Central memory CD8-positive, alpha-beta T cell (primary cell): ENCODE measurements at regions not wholly inside any gene's neighbourhood (a gene's known extent, or its start where the extent isn't known, plus 50 kb on each side); places are given as distances from the start of the nearest gene placed in this dataset.
A peak's percentile ranks its signal among the peaks of the same experiment; 100 is the strongest.

Source experiments
- ATAC-seq: fragments of 150-1000 bp; cut with Tn5 transposase; replicated peaks from 2 replicates; pipeline ENCODE4 v1.10.0; 2022; ENCODE audit warnings: mild to moderate bottlenecking, moderate FRiP score, moderate number of reproducible peaks; ENCODE audit not compliant: poor library complexity, severe bottlenecking; ENCODE audit errors: extremely low read depth
- DNase-seq, 2 donors: peaks; one replicate each; pipeline ENCODE4 v3.0.0; 2021; ENCODE audit warnings: low spot score in 2 of 2
- H3K27ac Mint-ChIP-seq: one replicate; pipeline ENCODE4 v1.8.0; 2022; ENCODE audit warnings: low read depth, mild to moderate bottlenecking, moderate library complexity, mixed read lengths
- H3K27me3 Mint-ChIP-seq: one replicate; pipeline ENCODE4 v1.8.0; 2022; ENCODE audit warnings: mixed read lengths
- H3K36me3 Mint-ChIP-seq: one replicate; pipeline ENCODE4 v1.8.0; 2022; ENCODE audit warnings: mild to moderate bottlenecking, moderate library complexity, mixed read lengths; ENCODE audit not compliant: insufficient read depth
- H3K4me1 Mint-ChIP-seq: one replicate; pipeline ENCODE4 v1.8.0; 2022; ENCODE audit warnings: mixed read lengths
- H3K4me3 Mint-ChIP-seq: one replicate; pipeline ENCODE4 v1.8.0; 2022; ENCODE audit warnings: mild to moderate bottlenecking, moderate library complexity, mixed read lengths
- H3K9me3 Mint-ChIP-seq: one replicate; pipeline ENCODE4 v1.8.0; 2022; ENCODE audit warnings: mixed read lengths

DNA sequence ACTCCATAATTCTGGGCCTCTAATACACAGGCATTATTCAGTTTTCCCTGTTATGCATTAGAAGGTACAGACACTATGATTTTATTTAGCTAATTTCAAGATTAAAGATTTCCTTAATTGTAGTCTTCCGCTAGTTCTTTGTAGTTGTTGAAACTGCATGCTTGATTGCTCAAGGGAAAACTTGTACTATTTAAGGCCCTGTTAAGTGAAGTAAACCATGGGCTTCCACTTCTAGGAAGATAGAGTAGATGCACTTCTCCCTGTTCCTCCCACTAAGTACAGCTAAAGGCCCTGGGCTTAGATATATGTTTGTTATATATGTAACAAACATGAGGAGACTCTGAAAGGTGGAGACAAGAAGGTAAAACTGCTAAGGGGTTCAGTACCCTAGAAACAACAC lies 215.8 kb upstream of the LEF1 start:
- no peaks in the 10 kb centered on the region for H3K9me3 Mint-ChIP-seq
- no peaks in the 10 kb centered on the region for H3K4me1 Mint-ChIP-seq
- peaks cover 14% of the 10 kb centered on the region for H3K27me3 Mint-ChIP-seq
- DNase-seq (no peak), ATAC-seq (no peak)
- H3K27ac Mint-ChIP-seq: no peak overlapping the region
- H3K36me3 Mint-ChIP-seq: no peaks in the 10 kb centered on the region
- no peak overlapping the region for H3K4me3 Mint-ChIP-seq

GRCh38 chr4:108383157-108383556 lies 214.4 kb upstream of the LEF1 start:
- no peak for DNase-seq
- no peak overlapping the region for H3K4me3 Mint-ChIP-seq
- peaks cover 17% of the 10 kb centered on the region for H3K27me3 Mint-ChIP-seq
- H3K9me3 Mint-ChIP-seq: no peaks in the 10 kb centered on the region
- no peaks in the 10 kb centered on the region for H3K4me1 Mint-ChIP-seq
- H3K27ac Mint-ChIP-seq: no peak overlapping the region
- H3K36me3 Mint-ChIP-seq: no peaks in the 10 kb centered on the region
- no peak for ATAC-seq

GRCh38 chr4:108382751-108383150 lies 214.0 kb upstream of the LEF1 start:
- no peak overlapping the region for H3K4me3 Mint-ChIP-seq
- H3K9me3 Mint-ChIP-seq: no peaks in the 10 kb centered on the region
- no peaks in the 10 kb centered on the region for H3K36me3 Mint-ChIP-seq
- ATAC-seq (no peak), DNase-seq (no peak)
- no peak overlapping the region for H3K27ac Mint-ChIP-seq
- H3K27me3 Mint-ChIP-seq: peaks cover 21% of the 10 kb centered on the region
- H3K4me1 Mint-ChIP-seq: no peaks in the 10 kb centered on the region

DNA sequence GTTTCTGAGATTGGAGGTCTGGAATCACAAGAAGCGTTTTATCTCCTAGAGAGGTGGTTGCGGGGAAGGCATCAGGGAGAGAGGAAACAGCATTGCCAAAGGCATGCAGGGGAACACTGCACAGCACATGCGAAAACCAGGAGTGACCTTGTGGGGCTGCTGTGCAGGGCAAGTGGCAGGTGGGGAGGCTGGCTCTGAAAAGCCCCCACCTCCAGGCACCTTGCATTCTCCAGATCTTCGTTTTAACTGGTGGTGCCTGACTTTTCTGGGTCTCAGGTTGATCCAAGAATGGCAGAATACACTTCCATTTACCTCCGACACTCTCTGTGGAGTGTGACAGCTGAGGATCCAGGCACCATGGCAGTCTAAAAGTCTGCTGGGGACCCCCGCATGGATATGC lies 209.4 kb upstream of the LEF1 start:
- no peak overlapping the region for H3K27ac Mint-ChIP-seq
- H3K4me1 Mint-ChIP-seq: no peaks in the 10 kb centered on the region
- no peaks in the 10 kb centered on the region for H3K36me3 Mint-ChIP-seq
- ATAC-seq (no peak), DNase-seq (no peak)
- no peak overlapping the region for H3K4me3 Mint-ChIP-seq
- H3K9me3 Mint-ChIP-seq: no peaks in the 10 kb centered on the region
- H3K27me3 Mint-ChIP-seq: peaks cover 27% of the 10 kb centered on the region

DNA sequence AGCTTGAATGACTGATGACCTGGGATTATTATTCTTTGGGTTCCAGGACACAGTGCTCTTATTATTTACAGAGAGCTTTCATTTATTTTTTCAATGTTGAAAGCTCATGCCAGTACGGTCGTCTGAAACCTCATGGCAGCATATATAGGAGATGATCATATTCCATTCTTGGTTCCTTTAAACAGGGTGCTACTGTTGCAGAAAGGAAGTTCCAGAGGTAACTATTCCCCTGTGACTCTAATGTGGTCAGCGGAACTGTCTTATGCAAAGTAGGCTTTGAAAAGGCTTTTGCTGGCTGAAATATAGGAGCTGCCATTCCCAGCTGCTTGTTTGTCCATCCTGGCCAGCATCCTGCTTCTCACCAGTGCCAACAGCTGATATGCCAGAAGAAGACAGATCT lies 208.3 kb upstream of the LEF1 start:
- ATAC-seq: no peak
- H3K9me3 Mint-ChIP-seq: no peaks in the 10 kb centered on the region
- H3K4me1 Mint-ChIP-seq: no peaks in the 10 kb centered on the region
- H3K27me3 Mint-ChIP-seq: peaks cover 34% of the 10 kb centered on the region
- DNase-seq: no peak
- H3K27ac Mint-ChIP-seq: no peak overlapping the region
- H3K36me3 Mint-ChIP-seq: no peaks in the 10 kb centered on the region
- H3K4me3 Mint-ChIP-seq: no peak overlapping the region

- no peaks in the 10 kb centered on the region for H3K9me3 Mint-ChIP-seq
- DNase-seq (no peak), ATAC-seq (no peak)
- H3K4me3 Mint-ChIP-seq: no peak overlapping the region
- H3K36me3 Mint-ChIP-seq: peaks cover 2% of the 10 kb centered on the region
- H3K4me1 Mint-ChIP-seq: peaks cover under 1% of the 10 kb centered on the region
- peaks cover 49% of the 10 kb centered on the region for H3K27me3 Mint-ChIP-seq
- no peak overlapping the region for H3K27ac Mint-ChIP-seq
Observed at GRCh38 chr4:108375434-108375833, 206.7 kb upstream of the LEF1 start.

- DNase-seq: no peak
- no peak overlapping the region for H3K27ac Mint-ChIP-seq
Observed at GRCh38 chr4:108372681-108373080, 203.9 kb upstream of the LEF1 start.

DNA sequence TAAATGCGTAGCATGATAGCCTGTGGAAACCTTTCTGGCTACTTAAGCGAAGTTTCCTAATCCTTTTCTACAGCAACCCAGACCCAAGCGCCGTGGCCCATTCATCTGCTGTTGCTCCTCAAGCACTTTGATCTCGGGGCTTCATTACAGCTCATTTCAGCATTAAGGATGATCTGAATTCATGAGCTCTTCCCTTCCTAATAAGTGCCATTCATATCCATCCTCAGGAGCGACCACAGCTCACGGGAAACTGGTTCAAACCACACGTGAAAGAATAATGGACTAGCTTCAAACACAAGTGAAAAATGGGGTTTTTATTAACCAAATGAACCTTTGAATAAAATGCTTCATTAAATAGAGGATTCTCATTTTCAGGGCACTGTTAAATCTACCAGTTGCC lies 202.6 kb upstream of the LEF1 start:
- ATAC-seq (no peak), DNase-seq (no peak)
- H3K9me3 Mint-ChIP-seq: no peaks in the 10 kb centered on the region
- peaks cover 62% of the 10 kb centered on the region for H3K27me3 Mint-ChIP-seq
- peaks cover 2% of the 10 kb centered on the region for H3K36me3 Mint-ChIP-seq
- H3K4me3 Mint-ChIP-seq: no peak overlapping the region
- H3K4me1 Mint-ChIP-seq: peaks cover 13% of the 10 kb centered on the region
- no peak overlapping the region for H3K27ac Mint-ChIP-seq

More at GRCh38 chr4:108372681-108373080, 203.9 kb upstream of the LEF1 start:
- Mint-ChIP-seq H3K4me1 (peaks cover 13% of the 10 kb centered on the region), H3K9me3 (no peaks in the 10 kb centered on the region), H3K36me3 (peaks cover 2% of the 10 kb centered on the region), H3K27me3 (peaks cover 68% of the 10 kb centered on the region), H3K4me3 (peak overlapping the region; percentile 14)
- peak; percentile 47 for ATAC-seq

DNA sequence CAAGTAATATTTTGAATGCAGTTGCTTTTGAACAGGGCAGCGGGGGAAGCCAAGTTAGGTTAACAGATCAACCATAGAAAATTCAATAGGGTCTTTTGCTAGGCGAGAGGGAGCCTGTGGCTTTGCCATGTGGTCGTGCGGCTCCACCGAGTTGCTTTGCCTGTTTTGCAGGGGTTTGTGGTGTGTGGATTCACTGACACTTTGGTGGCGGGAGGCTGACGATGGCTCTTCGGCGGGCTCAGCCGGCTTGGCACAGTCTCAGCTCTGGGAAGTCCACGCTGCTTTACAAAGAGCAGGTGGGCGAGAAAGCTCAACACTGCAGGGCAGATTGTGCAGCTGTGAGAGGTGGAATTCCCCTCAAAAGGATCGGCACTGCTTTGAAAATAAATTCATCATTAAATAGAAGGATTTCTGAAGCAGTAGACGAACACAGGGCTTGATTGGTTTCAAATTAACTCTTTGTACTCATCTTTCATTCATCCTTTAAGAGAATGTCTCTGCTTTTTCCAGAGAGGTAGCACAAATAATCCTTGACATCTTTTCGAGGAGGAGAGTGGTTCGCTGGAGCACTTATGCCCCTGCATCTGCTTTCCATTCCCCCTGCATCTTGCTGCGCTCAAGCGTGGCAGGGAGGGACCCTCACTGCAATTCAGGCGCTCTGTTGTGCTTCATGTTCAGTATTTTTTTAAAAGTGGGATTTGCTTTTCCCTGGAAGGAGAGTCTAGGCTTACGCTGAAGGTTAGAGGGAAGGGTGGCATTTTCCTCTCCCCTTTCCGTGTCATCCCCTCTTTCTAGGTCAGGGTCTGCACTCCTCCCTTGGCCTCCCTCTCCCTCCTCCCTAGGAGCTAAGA lies 201.8 kb upstream of the LEF1 start:
- no peak overlapping the region for H3K27ac Mint-ChIP-seq
- H3K9me3 Mint-ChIP-seq: no peaks in the 10 kb centered on the region
- ATAC-seq: peak; percentile 44
- H3K4me1 Mint-ChIP-seq: peaks cover 13% of the 10 kb centered on the region
- DNase-seq: no peak
- H3K27me3 Mint-ChIP-seq: peaks cover 62% of the 10 kb centered on the region
- H3K4me3 Mint-ChIP-seq: peak overlapping the region; percentile 49
- H3K36me3 Mint-ChIP-seq: peaks cover 2% of the 10 kb centered on the region

GRCh38 chr4:108369035-108369655 lies 200.4 kb upstream of the LEF1 start:
- Mint-ChIP-seq H3K36me3 (peaks cover 2% of the 10 kb centered on the region), H3K4me3 (no peak overlapping the region), H3K27me3 (peaks cover 72% of the 10 kb centered on the region), H3K27ac (no peak overlapping the region), H3K9me3 (no peaks in the 10 kb centered on the region), H3K4me1 (peaks cover 13% of the 10 kb centered on the region)
- ATAC-seq (no peak), DNase-seq (no peak)

GRCh38 chr4:108367751-108368150 lies 199.0 kb upstream of the LEF1 start:
- DNase-seq: no peak

DNA sequence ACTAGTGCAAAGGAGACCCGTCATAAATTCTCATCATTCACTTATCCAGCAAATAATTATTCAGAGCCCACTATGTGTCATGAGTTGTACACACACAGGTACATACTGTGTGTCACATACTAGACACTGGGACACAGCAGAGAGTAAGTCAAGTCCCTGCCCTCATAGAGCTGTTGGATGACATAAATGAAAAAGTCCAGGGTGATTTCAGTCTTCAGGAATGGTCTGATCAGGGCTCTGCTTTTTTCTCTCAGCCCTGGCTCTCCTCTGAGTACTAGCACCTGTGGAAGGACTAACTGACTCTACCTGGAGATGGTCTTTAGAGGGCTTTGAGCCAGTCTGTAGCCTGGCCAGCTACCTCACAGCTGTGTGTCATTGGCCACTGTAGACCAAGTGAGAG lies 198.0 kb upstream of the LEF1 start:
- DNase-seq (no peak), ATAC-seq (no peak)
- no peak overlapping the region for H3K4me3 Mint-ChIP-seq
- peaks cover 2% of the 10 kb centered on the region for H3K36me3 Mint-ChIP-seq
- peaks cover 17% of the 10 kb centered on the region for H3K4me1 Mint-ChIP-seq
- no peak overlapping the region for H3K27ac Mint-ChIP-seq
- H3K9me3 Mint-ChIP-seq: no peaks in the 10 kb centered on the region
- peaks cover 82% of the 10 kb centered on the region for H3K27me3 Mint-ChIP-seq

More at GRCh38 chr4:108367751-108368150, 199.0 kb upstream of the LEF1 start:
- Mint-ChIP-seq H3K4me1 (peaks cover 13% of the 10 kb centered on the region), H3K27ac (no peak overlapping the region), H3K4me3 (no peak overlapping the region), H3K27me3 (peaks cover 78% of the 10 kb centered on the region), H3K36me3 (peaks cover 2% of the 10 kb centered on the region), H3K9me3 (no peaks in the 10 kb centered on the region)
- no peak for ATAC-seq

DNA sequence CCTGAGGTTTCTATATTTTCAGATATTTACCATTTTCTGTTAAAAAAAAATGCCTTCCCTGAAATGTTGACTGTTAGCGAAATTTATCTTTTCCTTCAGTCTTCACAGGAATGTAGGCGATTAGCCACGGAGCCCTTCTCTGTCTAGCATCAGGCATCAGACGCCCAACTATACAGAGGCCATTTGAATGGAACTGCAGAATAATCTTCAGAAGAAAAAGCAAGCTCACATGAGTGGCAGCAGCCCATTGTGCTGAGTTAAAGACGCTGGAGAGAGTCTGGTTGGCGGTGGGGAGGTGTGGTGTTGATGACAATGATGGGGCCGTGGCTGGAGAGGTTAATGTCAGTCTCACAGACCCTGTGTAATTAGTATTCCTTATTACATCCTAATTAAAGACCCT lies 196.8 kb upstream of the LEF1 start:
- Mint-ChIP-seq H3K27me3 (peaks cover 78% of the 10 kb centered on the region), H3K4me1 (peaks cover 17% of the 10 kb centered on the region), H3K27ac (no peak overlapping the region), H3K9me3 (no peaks in the 10 kb centered on the region), H3K4me3 (no peak overlapping the region), H3K36me3 (no peaks in the 10 kb centered on the region)
- ATAC-seq (no peak), DNase-seq (no peak)
